ENCODE measurements at regions not wholly inside any gene's neighbourhood (a gene's known extent, or its start where the extent isn't known, plus 50 kb on each side); places are given as distances from the start of the nearest gene placed in this dataset.
"Not testable (repeated sequence)": the region's sequence is repeated elsewhere in the genome, so short reads cannot be mapped to it uniquely, and the experiment has no call there.

DNA sequence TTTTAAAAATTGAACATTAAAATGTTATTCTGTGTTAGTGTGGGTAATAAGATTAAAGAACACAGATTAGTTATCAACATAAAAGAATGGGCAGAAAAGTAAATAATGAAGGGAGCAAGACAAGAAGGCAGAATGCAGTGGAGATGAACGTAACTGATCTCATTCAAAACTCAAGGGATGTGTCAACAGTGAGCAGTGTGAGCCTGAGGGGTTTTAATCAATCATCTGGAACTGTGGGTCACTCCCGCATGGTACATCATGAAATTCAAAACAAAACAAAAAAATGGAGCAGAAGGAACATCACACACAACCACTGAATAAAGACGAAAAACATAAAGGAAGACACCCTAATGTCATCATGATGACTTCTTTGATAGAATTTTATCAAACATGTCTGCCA is 206.6 kb upstream of the FAM240B start:
- TF ChIP-seq POLR2AphosphoS5 (IDR thresholded peaks at IDR 0.05; ENCODE audit: insufficient read depth, low read depth, low read length); GATA2 (IDR thresholded peaks at IDR 0.05; ENCODE audit: insufficient read depth, insufficient read length, low read depth, low read length); POLR2A (IDR thresholded peaks at IDR 0.05; ENCODE audit: low read depth, low read length): not testable (repeated sequence)
